Adrenal gland (tissue), 9 donors: ENCODE measurements at regions not wholly inside any gene's neighbourhood (a gene's known extent, or its start where the extent isn't known, plus 50 kb on each side); places are given as distances from the start of the nearest gene placed in this dataset.

ENCODE experiments used
- DNase-seq, 7 donors: peaks; one replicate each; pipeline ENCODE4 v3.0.0-alpha.2; 2019 to 2020
- H3K27ac ChIP-seq, 5 donors: fragments of 200-600 bp; sonication (generic) in 4 of 5; 1 replicate in 3 of 5; 2 replicates in 2 of 5; pipeline versions ENCODE4 v1.5.1 to v1.8.0; 2016 to 2020; ENCODE audit warnings: mild to moderate bottlenecking in 1 of 5
- H3K27me3 ChIP-seq: fragments of 200-600 bp; 2 replicates; pipeline ENCODE4 v1.8.0; 2021
- H3K36me3 ChIP-seq, 2 donors: fragments of 200-600 bp; replicated peaks in 1 of 2; 1 replicate in 1 of 2; 2 replicates in 1 of 2; pipeline versions ENCODE4 v1.5.1 to v1.8.0; 2018 to 2022
- H3K4me1 ChIP-seq, 2 donors: fragments of 200-600 bp; replicated peaks in 1 of 2; 1 replicate in 1 of 2; 2 replicates in 1 of 2; pipeline versions ENCODE4 v1.5.1 to v1.8.0; 2018 to 2021
- H3K4me3 ChIP-seq, 4 donors: fragments of 200-600 bp; sonication (generic) in 3 of 4; one replicate each; pipeline ENCODE4 v1.5.1; 2016 to 2018
- H3K9me3 ChIP-seq, 3 donors: fragments of 200-600 bp; sonication (generic) in 1 of 3; replicated peaks in 1 of 3; 1 replicate in 2 of 3; 2 replicates in 1 of 3; pipeline versions ENCODE4 v1.5.1 to v1.8.0; 2016 to 2021
- POLR2A ChIP-seq, 2 donors: fragments of 450-650 bp; IDR thresholded peaks; one replicate each; pipeline ENCODE4 v1.6.1; 2017; ENCODE audit warnings: antibody characterized with exemption in 2 of 2, mild to moderate bottlenecking in 2 of 2, moderate library complexity in 1 of 2
- WGBS, 4 donors: extraction: QIAGEN DNeasy Blood & Tissue Kit in 2 of 4; methylation state at CpG; one replicate each; pipeline versions ENCODE4 v1.1.5 to v1.1.7; 2013 to 2017; 5-methylcytosine and 5-hydroxymethylcytosine counted together
- intact Hi-C, 2 donors: fragments of 100-400 bp; cut with DNase I; formaldehyde crosslinking; loops; one replicate each; pipeline versions ENCODE4 v1.14.1 to v1.15.0; 2022 to 2023
- TF ChIP-seq, protein P1 (sequence below), 6 experiments: fragments of 450-650 bp in 4 of 6; fragments of 200-600 bp in 2 of 6; sonication (generic) in 1 of 6; IDR thresholded peaks; 1 replicate in 5 of 6; 2 replicates in 1 of 6; pipeline versions ENCODE4 v1.5.1 to v1.8.0; 2016 to 2021; ENCODE audit warnings: antibody characterized with exemption in 6 of 6, mild to moderate bottlenecking in 2 of 6, moderate library complexity in 1 of 6
- donor health status: healthy with polysubstance abuse.
- donor health status: Bipolar disorder and iron deficiency.
- donor health status: DM: yes; HTN: yes; CAD: no.
- donor health status: DM: no; HTN: no; CAD: no.
- donor health status: DM: no; HTN: no; CAD: no.

DNA sequence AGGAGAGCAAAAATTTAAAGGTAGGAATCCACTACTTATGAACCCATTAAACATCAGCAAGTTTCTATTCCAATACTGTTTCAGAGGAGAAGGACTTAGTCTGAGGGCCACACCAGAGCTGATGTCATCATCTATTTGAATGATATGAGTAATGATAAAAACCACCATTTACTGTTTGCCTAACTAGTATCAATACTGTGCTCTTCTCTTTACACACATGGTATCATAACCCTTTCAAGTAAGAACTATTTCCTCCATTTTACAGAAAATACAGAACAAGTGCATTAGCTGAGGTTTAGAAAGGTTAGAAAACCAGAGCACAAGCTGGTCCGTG is 651.3 kb upstream of the KIRREL3 start:
- H3K9me3 ChIP-seq: no peaks in the 10 kb centered on the region
- 57 to 75% (median 64%) methylated on average over 1 of the region's 1 CpG for WGBS, 4 donors
- H3K36me3 ChIP-seq: no peaks in the 10 kb centered on the region
- no peaks in the 10 kb centered on the region for H3K4me1 ChIP-seq
- intact Hi-C loops: no loop called here
- no peak overlapping the region for H3K4me3 ChIP-seq
- no peak overlapping the region for H3K27ac ChIP-seq
- DNase-seq: no peak
- TF ChIP-seq POLR2A (IDR thresholded peaks at IDR 0.05): no peak
- TF ChIP-seq, protein P1, sequence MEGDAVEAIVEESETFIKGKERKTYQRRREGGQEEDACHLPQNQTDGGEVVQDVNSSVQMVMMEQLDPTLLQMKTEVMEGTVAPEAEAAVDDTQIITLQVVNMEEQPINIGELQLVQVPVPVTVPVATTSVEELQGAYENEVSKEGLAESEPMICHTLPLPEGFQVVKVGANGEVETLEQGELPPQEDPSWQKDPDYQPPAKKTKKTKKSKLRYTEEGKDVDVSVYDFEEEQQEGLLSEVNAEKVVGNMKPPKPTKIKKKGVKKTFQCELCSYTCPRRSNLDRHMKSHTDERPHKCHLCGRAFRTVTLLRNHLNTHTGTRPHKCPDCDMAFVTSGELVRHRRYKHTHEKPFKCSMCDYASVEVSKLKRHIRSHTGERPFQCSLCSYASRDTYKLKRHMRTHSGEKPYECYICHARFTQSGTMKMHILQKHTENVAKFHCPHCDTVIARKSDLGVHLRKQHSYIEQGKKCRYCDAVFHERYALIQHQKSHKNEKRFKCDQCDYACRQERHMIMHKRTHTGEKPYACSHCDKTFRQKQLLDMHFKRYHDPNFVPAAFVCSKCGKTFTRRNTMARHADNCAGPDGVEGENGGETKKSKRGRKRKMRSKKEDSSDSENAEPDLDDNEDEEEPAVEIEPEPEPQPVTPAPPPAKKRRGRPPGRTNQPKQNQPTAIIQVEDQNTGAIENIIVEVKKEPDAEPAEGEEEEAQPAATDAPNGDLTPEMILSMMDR (IDR thresholded peaks at IDR 0.05): no peak
- no peaks in the 10 kb centered on the region for H3K27me3 ChIP-seq

DNA sequence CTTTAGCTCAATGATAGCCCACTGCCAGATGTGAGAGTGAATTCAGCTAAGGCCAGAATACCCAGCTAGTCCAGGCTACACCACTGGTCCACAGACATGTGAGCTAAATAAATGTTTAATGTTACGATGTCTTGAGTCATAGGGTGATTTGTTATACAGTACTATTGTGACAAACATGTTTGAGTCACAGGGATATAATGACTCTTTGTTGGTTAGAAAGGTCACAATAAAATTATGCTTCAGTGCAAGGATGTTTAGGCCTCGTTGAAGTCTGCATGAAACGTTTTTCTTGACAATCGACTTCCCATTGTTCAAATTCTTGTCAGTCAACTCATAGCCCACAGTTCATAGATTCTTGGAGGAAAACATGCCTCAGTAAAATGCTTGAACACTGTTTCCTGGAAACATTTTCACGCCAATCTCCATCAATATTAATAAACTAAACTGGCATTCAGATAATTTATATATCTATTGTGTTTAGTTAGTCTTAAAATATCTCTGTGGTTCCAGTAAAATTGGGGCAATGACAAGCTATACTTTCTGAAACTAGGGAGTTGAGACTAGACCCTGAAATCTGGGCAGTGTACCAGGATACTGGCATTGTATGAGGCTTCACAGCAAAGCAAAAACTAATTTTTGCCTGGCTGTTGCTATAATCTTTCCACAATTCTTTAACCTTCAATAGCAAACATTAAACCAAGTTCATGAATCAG is 650.8 kb upstream of the KIRREL3 start:
- Histone ChIP-seq H3K27ac (no peak overlapping the region), H3K27me3 (no peaks in the 10 kb centered on the region), H3K9me3 (no peaks in the 10 kb centered on the region), H3K4me1 (no peaks in the 10 kb centered on the region), H3K4me3 (no peak overlapping the region), H3K36me3 (no peaks in the 10 kb centered on the region)
- intact Hi-C loops: no loop called here
- TF ChIP-seq, protein P1 (IDR thresholded peaks at IDR 0.05): no peak
- no peak for TF ChIP-seq POLR2A (IDR thresholded peaks at IDR 0.05)
- WGBS, 4 donors: 51 to 64% (median 53%) methylated on average over 5 of the region's 5 CpGs
- DNase-seq: no peak

DNA sequence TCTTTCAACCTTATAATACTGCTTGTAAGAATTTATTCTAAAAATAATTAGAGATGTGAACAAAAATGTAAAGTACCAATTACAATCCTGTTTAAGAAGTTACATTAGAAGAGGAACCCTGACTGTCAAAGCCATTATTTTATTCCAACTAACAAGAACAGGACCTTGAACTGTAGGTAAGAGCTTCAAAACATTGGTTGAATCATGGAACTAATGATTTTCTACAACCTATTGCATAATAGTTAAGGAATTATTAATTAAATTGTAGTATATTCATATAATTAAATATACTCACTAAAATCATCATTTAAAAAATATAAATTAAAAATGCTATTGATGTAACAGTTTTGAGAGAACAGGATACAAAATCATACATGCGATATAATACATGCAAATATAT is 649.4 kb upstream of the KIRREL3 start:
- Histone ChIP-seq H3K9me3 (no peaks in the 10 kb centered on the region), H3K27ac (no peak overlapping the region), H3K4me1 (no peaks in the 10 kb centered on the region), H3K4me3 (no peak overlapping the region), H3K36me3 (no peaks in the 10 kb centered on the region), H3K27me3 (no peaks in the 10 kb centered on the region)
- no peak for TF ChIP-seq POLR2A (IDR thresholded peaks at IDR 0.05)
- TF ChIP-seq, protein P1 (IDR thresholded peaks at IDR 0.05): no peak
- intact Hi-C loops: no loop called here
- WGBS, 4 donors: 92 to 100% (median 96%) methylated on average over 1 of the region's 1 CpG
- DNase-seq: no peak

DNA sequence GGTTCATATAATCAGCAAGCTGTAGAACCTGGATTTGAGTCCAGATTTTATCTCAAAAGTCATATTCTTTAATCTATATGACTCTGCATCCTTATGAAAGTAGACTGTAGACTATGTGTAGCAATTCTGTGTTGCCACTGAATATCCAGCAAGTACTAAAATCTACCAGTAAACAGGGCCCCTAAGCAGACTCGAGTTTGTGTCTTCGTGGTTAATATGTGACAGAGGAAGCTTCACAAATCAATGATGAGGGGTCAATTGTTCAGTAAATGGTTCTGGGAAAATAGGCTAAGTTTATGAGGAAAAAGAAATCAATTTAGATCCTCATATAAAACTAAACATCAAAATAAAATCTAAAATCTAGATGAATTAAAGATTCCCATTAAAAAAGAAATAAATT is 648.5 kb upstream of the KIRREL3 start:
- TF ChIP-seq POLR2A (IDR thresholded peaks at IDR 0.05): no peak
- TF ChIP-seq, protein P1 (IDR thresholded peaks at IDR 0.05): no peak
- 53 to 77% (median 73%) methylated on average over 2 of the region's 2 CpGs for WGBS, 4 donors
- DNase-seq: no peak
- Histone ChIP-seq H3K9me3 (no peaks in the 10 kb centered on the region), H3K4me1 (no peaks in the 10 kb centered on the region), H3K36me3 (no peaks in the 10 kb centered on the region), H3K27me3 (no peaks in the 10 kb centered on the region), H3K4me3 (no peak overlapping the region), H3K27ac (no peak overlapping the region)
- intact Hi-C loops: no loop called here
